GM19452 (cell line): ENCODE measurements at regions not wholly inside any gene's neighbourhood (a gene's known extent, or its start where the extent isn't known, plus 50 kb on each side); places are given as distances from the start of the nearest gene placed in this dataset.

ENCODE experiments used
- ATAC-seq: cut with Tn5 transposase; IDR thresholded peaks from one replicate; pipeline ENCODE4 v1.9.1; 2021; ENCODE audit not compliant: unreplicated experiment

- ATAC-seq: no peak
These were observed 285.5 kb downstream of the GASK1B start for GRCh38 chr4:157887316-157887715.

DNA sequence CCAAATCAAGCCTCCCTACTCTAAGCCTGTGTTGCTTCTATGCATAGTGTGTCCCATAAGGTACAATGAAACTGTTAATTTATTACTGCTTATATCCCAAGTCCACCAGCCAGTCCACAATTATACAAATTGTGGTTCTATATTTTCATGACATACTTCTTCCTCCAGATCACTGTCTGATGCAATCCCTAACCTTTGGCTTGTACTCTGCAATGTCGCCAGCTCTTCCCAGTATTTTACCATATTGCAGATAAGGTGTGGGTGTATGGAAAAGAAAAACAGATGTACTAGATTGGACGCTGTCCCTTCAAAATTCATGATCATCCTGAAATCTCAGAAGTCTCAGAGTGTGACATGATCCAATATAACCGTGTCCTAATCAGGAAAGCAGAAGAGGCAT is 286.2 kb downstream of the GASK1B start:
- ATAC-seq: no peak

DNA sequence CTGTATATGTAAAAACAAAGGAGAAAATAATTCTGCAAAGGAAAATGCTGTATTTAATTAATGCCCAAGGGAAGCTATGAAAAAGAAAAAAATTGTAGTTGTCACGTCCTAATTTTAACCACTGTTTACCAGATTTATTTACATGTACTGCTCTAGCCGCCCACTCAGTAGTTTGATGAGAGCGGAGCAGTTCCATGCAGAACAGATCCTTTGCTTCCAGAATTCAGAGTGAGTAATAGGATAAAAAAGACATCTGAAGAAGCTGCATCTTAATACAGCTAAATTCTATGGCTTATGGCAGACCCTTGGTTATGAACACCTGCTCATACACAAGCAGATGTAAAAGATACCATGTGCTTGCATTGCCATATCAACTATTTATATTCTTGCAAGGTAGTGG is 287.0 kb downstream of the GASK1B start:
- ATAC-seq: no peak

DNA sequence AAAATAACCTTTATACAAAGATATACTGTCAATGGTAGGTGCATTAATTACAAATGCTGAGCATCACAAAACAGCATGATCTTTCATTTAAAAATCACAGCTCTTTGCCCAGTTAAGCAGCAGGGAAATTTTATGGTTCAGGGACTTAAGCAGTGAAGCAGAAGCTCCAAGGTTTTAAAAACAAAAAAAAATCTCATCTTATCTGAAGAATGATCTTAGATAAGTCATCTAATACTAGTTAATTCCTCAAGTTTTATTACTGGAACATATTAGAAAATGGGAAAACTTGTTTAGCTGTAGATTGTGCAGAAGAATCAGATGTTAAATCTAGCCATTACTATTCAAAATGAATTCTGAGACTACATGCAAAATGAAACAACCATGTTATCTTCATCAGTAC is 289.9 kb downstream of the GASK1B start:
- no peak for ATAC-seq

DNA sequence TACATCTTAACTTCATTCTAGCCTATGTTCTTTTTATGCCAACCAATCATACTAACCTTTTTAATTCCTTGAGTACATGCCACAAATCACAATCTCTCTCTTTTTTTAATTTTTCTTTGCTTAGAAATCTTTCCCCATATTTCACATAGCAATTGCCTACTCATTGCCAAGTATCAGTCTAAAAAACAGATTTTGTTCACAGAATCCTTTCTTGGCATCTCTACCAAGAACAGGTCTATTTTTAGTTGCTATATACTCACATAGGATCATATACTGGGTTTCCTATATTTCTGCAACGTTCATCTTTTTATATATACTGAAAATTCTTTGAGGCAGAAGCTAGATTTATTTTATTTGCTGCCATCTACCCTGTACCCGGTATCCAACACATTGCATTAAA is 292.1 kb downstream of the GASK1B start:
- no peak for ATAC-seq

DNA sequence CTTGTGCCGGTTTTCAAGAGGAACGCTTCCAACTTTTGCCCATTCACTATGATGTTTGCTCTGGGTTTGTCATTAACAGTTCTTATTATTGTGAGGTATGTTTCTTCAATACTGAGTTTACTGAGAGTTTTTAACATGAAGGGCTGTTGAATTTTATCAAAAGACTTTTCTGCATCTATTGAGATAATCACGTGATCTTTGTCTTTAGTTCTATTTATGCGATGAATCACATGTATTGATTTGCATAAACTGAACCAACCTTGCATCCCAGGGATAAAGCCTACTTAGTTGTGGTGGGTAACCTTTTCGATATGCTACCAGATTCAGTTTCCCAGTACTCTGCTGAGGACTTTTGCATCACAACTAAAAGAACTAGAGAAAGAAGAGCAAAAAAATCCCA is 318.0 kb downstream of the GASK1B start:
- ATAC-seq: no peak

- no peak for ATAC-seq
These were observed 332.2 kb downstream of the GASK1B start for GRCh38 chr4:157840648-157841047.

DNA sequence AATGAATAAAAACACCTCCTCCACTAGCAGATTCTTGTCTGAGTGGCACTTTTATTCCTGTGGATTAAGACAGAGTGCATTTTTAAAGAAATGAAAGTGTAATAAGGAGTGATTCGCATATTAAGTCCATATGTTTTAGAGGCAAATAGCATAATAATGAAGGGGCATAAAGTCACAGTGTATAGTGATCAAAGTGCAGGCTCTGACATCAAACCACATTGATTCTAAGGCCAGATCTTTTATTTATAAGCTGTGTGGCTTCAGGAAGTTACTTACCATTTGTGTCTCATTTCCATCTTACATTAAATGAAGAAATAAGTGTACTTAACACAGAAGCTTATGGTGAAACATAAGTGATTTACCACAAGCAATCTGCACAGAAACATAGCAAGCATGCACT is 332.8 kb downstream of the GASK1B start:
- ATAC-seq: no peak

GRCh38 chr4:157838366-157838765 is 334.5 kb downstream of the GASK1B start:
- ATAC-seq: no peak

GRCh38 chr4:157837071-157837703 is 335.6 kb downstream of the GASK1B start:
- no peak for ATAC-seq

DNA sequence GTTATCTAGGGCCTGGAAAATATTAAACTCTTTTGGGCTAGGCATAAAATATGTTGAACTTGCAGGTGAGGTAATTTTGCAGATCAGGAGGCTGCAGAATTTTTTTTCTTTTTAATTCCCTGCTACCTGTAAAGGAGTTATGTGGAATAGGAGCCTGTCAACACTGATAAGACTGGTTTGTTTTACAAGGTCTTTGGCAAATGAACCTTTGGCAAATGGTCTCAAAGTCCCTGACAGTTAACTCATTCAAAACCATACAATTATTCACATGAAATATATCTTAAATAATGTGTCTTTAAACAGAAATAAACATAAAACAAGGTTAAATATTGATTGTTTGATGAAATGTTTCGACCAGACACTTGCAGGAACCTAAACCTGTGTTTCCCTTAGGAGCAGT is 340.2 kb downstream of the GASK1B start:
- ATAC-seq: no peak

DNA sequence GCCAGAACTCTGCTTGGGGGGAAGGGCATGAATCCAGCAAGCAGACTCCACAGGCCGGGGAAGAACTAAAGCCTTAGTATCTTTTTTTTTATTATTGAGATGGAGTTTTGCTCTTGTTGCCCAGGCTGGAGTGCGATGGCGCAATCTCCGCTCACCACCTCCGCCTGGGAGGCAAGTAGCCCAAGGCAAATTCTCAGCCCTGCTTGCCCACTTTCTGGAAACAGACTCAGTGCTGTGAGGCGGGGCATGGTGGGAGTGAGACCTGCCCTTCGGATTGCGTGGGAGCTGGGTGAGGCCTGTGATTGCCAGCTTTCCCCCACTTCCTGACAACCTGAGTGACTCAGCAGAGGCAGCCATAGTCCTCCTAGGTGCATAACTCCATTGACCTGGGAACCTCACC is 348.8 kb downstream of the GASK1B start:
- no peak for ATAC-seq

- no peak for ATAC-seq
These were observed 351.0 kb downstream of the GASK1B start for GRCh38 chr4:157821814-157822213.

GRCh38 chr4:157819693-157820464 is 352.9 kb downstream of the GASK1B start:
- ATAC-seq: no peak

DNA sequence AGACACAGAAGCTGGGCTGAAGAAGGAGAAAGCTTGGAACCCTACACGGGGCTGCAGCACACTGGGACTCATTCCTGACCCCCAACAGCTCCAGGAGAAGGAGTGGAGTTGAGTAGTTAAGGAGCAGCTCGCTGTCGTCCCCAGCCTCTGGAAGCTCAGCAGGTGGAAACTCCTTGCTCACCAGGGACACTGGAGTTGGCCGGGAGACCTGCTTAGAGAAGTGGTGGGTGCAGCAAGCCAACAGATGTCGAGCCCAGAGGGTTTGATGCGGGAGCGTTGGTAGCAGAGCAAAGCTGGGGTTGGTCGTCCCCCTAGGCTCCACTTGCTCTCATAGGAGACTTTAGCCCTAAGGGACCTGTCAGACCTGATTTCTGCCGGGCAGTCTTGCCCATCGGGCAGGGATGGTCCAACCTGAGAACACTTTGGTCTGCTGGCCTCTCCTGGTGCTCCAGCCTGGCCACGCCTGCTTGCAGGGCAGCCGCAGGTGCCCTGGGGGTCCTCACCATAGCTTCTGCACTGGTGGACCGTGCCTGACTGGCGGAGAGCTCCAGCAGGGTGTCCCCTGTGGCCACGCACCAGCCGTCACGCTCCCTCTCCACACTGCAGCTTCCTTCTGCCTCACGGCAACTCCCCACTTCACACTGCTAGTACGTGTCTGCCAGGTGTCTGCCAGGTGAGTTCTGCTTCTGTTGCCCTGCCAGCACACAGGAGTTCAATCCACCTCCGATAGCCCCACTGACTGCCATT is 353.7 kb downstream of the GASK1B start:
- no peak for ATAC-seq

DNA sequence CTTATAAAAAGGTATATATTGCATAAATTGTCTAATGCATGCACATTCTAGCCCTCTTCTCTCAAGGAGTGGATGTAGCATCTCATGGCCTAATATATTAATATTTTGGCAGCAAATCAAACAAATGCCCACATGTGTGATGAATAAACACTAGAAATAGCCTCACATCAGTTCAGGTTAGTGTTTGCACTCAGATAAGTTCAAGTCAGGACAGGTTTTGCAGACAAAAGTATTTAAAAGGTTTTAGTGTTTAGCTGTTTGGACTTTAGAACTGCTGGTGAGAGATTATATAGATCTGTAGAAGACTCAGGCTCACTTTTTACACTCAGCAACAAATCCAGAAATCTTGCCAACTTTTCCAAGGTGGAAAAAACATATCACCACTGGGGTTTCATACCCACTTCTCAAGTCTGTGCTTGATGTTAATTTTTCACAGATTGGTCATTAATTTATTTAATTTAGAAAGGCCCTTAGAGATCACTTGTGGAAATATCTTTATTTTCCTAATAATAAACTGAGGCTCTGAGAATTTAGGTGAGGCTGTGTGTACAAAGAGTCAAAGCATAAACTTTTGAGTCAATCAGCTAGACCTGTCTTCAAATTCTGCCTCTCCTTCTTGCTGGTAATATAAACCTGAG is 362.6 kb downstream of the GASK1B start:
- no peak for ATAC-seq

- no peak for ATAC-seq
These were observed 363.9 kb downstream of the GASK1B start for GRCh38 chr4:157808796-157809383.

DNA sequence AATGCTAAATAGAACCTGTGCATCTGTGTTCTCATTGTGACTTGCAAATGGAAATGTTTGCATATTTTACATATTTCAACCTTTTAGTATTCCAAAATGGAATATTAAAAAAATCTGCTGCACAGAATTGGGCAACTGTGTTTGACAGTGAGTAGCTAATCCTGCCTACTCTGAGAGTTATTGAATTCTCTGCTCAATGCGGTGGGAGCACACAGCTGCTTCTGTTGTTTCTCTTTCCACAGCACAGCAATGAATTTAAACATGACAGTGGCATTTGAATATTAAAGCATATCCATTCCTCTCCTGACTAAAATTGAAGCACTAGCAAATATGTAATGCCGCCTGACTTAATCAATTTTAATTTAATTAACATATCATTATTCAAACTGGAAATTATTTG is 366.6 kb downstream of the GASK1B start:
- ATAC-seq: no peak

DNA sequence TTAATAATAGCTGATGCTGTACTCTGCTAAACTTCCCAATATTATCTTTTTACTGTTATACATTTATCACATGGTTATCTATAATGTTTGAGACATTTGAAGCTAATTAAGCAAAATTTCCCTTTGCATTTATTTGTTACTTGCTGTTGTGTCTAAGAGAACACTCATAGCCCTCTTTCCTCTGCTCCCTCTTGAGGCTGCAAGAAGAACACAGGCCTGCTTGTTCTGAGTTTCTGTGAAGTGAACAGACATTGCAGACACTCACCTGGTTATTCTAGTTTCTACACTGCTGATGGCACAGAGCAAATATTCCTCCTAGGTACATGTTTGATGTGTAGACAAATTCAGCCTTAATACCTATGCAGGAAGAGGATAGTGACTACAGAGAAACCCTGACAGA is 367.8 kb downstream of the GASK1B start:
- ATAC-seq: no peak

DNA sequence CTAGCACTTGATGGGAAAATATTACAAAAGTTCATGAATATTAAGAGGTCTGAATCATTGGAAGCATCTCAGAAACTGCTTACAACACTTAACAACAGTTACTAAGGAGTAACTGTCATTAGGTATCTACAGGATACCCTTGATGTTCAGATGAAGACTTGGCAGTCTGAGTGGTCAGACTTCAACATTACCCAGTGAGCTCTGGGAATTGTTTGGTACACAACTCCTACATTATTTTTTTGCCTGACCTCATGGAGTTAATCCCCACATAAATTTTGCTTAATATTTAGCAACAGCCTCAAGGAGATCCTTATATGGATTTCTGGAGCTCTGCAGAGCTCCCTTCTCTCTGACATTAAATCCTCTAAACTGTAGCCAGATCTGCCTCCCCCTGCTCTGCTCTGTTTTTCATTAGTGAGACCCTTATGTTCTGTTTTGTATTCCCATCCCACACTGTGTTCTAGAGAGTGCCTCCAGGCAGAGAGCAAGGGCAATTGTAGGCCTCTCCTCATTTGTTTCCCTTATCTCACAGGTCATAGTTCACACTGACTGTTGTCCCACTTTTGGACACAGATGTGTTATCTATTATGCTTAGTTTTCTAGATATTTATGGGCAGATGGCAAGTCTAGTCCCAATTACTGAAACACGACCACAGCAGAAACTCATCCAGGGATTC is 368.8 kb downstream of the GASK1B start:
- no peak for ATAC-seq

GRCh38 chr4:157803421-157803820 is 369.4 kb downstream of the GASK1B start:
- ATAC-seq: no peak
